Type B pancreatic cell (in vitro differentiated cells): ENCODE measurements at regions not wholly inside any gene's neighbourhood (a gene's known extent, or its start where the extent isn't known, plus 50 kb on each side); places are given as distances from the start of the nearest gene placed in this dataset.
A peak's percentile ranks its signal among the peaks of the same experiment; 100 is the strongest.

Experiments used
- DNase-seq: peaks from one replicate; pipeline ENCODE4 v3.0.0; 2021; ENCODE audit warnings: mixed read lengths; ENCODE audit not compliant: unreplicated experiment; ENCODE audit errors: extremely low spot score
- H3K27ac Mint-ChIP-seq: 2 replicates; pipeline ENCODE4 v1.8.0; 2021; ENCODE audit warnings: mild to moderate bottlenecking, mixed read lengths
- H3K27me3 Mint-ChIP-seq: 2 replicates; pipeline ENCODE4 v1.8.0; 2021; ENCODE audit warnings: mixed read lengths
- H3K36me3 Mint-ChIP-seq: 2 replicates; pipeline ENCODE4 v1.8.0; 2021; ENCODE audit warnings: mixed read lengths
- H3K4me1 Mint-ChIP-seq: one replicate; pipeline ENCODE4 v1.8.0; 2021; ENCODE audit warnings: mixed read lengths; ENCODE audit not compliant: unreplicated experiment
- H3K4me3 Mint-ChIP-seq: 2 replicates; pipeline ENCODE4 v1.8.0; 2021; ENCODE audit warnings: mild to moderate bottlenecking, mixed read lengths
- H3K9me3 Mint-ChIP-seq: 2 replicates; pipeline ENCODE4 v1.8.0; 2021; ENCODE audit warnings: mixed read lengths
- CTCF ChIP-seq: fragments of 200-600 bp; sonication (generic); conservative IDR thresholded peaks from 2 replicates; pipeline ENCODE4 v1.5.0; 2021; ENCODE audit warnings: antibody characterized with exemption, mild to moderate bottlenecking

GRCh38 chr18:48468151-48468550 is 59.0 kb upstream of the ZBTB7C start:
- Mint-ChIP-seq H3K4me3 (no peak overlapping the region), H3K27ac (peak overlapping the region; percentile 80), H3K27me3 (peaks cover 6% of the 10 kb centered on the region), H3K4me1 (peaks cover 10% of the 10 kb centered on the region), H3K9me3 (peaks cover 11% of the 10 kb centered on the region), H3K36me3 (no peaks in the 10 kb centered on the region)
- no peak for TF ChIP-seq CTCF
- no peak for DNase-seq

GRCh38 chr18:48467231-48467630 is 58.0 kb upstream of the ZBTB7C start:
- Mint-ChIP-seq H3K9me3 (peaks cover 3% of the 10 kb centered on the region), H3K27ac (no peak overlapping the region), H3K36me3 (no peaks in the 10 kb centered on the region), H3K4me3 (no peak overlapping the region), H3K4me1 (peaks cover 10% of the 10 kb centered on the region), H3K27me3 (peaks cover 3% of the 10 kb centered on the region)
- DNase-seq, result no peak
- no peak for TF ChIP-seq CTCF

GRCh38 chr18:48462510-48462909 is 53.3 kb upstream of the ZBTB7C start:
- no peak overlapping the region for H3K27ac Mint-ChIP-seq
- no peaks in the 10 kb centered on the region for H3K9me3 Mint-ChIP-seq
- H3K4me1 Mint-ChIP-seq, result no peaks in the 10 kb centered on the region
- no peaks in the 10 kb centered on the region for H3K36me3 Mint-ChIP-seq
- no peak overlapping the region for H3K4me3 Mint-ChIP-seq
- H3K27me3 Mint-ChIP-seq, result peaks cover 3% of the 10 kb centered on the region
- DNase-seq, result no peak
- TF ChIP-seq CTCF, result no peak

- DNase-seq, result no peak
- Mint-ChIP-seq H3K4me3 (no peak overlapping the region), H3K36me3 (no peaks in the 10 kb centered on the region), H3K27ac (no peak overlapping the region), H3K27me3 (peaks cover 3% of the 10 kb centered on the region), H3K4me1 (no peaks in the 10 kb centered on the region), H3K9me3 (no peaks in the 10 kb centered on the region)
- TF ChIP-seq CTCF, result no peak
These were observed 51.9 kb upstream of the ZBTB7C start for GRCh38 chr18:48460929-48461583.

- no peaks in the 10 kb centered on the region for H3K36me3 Mint-ChIP-seq
- no peak overlapping the region for H3K4me3 Mint-ChIP-seq
- TF ChIP-seq CTCF, result no peak
- no peak overlapping the region for H3K27ac Mint-ChIP-seq
- H3K4me1 Mint-ChIP-seq, result peaks cover 3% of the 10 kb centered on the region
- no peaks in the 10 kb centered on the region for H3K27me3 Mint-ChIP-seq
- H3K9me3 Mint-ChIP-seq, result no peaks in the 10 kb centered on the region
- no peak for DNase-seq
These were observed 50.3 kb upstream of the ZBTB7C start for GRCh38 chr18:48459465-48459864.

- H3K9me3 Mint-ChIP-seq, result no peaks in the 10 kb centered on the region
- no peak for TF ChIP-seq CTCF
- H3K4me1 Mint-ChIP-seq, result peaks cover 7% of the 10 kb centered on the region
- no peaks in the 10 kb centered on the region for H3K36me3 Mint-ChIP-seq
- H3K27ac Mint-ChIP-seq, result no peak overlapping the region
- DNase-seq, result no peak
- no peak overlapping the region for H3K4me3 Mint-ChIP-seq
- H3K27me3 Mint-ChIP-seq, result no peaks in the 10 kb centered on the region
These were observed 49.8 kb upstream of the ZBTB7C start for GRCh38 chr18:48459016-48459415.
